Gastroesophageal sphincter (tissue), 3 donors: ENCODE measurements at regions not wholly inside any gene's neighbourhood (a gene's known extent, or its start where the extent isn't known, plus 50 kb on each side); places are given as distances from the start of the nearest gene placed in this dataset.

Experiments used
- EP300 ChIP-seq: sonication (generic); formaldehyde crosslinking; IDR thresholded peaks from one replicate; pipeline ENCODE4 v1.6.1; 2017; ENCODE audit warnings: antibody characterized with exemption, mild to moderate bottlenecking
- POLR2A ChIP-seq, 2 donors: fragments of 450-650 bp; IDR thresholded peaks; one replicate each; pipeline ENCODE4 v1.6.1; 2017; ENCODE audit warnings: antibody characterized with exemption in 2 of 2, mild to moderate bottlenecking in 2 of 2, moderate library complexity in 1 of 2
- POLR2AphosphoS5 ChIP-seq: sonication (generic); formaldehyde crosslinking; IDR thresholded peaks from one replicate; pipeline ENCODE4 v1.6.1; 2017; ENCODE audit warnings: antibody characterized with exemption
- TF ChIP-seq, protein P1 (sequence below), 4 experiments: fragments of 200-600 bp in 2 of 4; fragments of 450-650 bp in 2 of 4; sonication (generic) in 1 of 4; IDR thresholded peaks; one replicate each; pipeline ENCODE4 v1.5.1; 2017 to 2019; ENCODE audit warnings: antibody characterized with exemption in 4 of 4, mild to moderate bottlenecking in 2 of 4, moderate library complexity in 2 of 4

DNA sequence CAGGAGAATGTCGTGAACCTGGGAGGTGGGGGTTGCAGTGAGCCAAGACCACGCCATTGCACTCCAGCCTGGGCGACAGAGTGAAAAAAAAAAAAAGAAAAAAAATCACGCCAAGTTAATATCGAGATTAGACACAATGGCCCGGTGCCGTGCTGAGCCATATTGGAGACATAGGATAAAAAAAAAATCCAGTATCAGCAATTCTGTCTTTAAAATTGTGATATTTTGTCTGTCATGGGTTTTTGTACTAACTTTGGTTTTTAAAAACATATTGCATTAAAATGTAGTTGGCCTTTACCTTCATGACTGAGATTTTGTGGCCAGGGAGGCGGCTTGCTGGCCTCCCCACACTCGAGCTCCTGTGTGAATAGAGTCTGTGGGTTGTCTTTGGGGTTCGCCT, 62.8 kb upstream of the PITRM1 start:
- no peak for TF ChIP-seq EP300
- TF ChIP-seq, protein P1, sequence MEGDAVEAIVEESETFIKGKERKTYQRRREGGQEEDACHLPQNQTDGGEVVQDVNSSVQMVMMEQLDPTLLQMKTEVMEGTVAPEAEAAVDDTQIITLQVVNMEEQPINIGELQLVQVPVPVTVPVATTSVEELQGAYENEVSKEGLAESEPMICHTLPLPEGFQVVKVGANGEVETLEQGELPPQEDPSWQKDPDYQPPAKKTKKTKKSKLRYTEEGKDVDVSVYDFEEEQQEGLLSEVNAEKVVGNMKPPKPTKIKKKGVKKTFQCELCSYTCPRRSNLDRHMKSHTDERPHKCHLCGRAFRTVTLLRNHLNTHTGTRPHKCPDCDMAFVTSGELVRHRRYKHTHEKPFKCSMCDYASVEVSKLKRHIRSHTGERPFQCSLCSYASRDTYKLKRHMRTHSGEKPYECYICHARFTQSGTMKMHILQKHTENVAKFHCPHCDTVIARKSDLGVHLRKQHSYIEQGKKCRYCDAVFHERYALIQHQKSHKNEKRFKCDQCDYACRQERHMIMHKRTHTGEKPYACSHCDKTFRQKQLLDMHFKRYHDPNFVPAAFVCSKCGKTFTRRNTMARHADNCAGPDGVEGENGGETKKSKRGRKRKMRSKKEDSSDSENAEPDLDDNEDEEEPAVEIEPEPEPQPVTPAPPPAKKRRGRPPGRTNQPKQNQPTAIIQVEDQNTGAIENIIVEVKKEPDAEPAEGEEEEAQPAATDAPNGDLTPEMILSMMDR (IDR thresholded peaks at IDR 0.05), result no peak
- TF ChIP-seq POLR2A (IDR thresholded peaks at IDR 0.05), result no peak
- no peak for TF ChIP-seq POLR2AphosphoS5
